ENCODE measurements at regions not wholly inside any gene's neighbourhood (a gene's known extent, or its start where the extent isn't known, plus 50 kb on each side); places are given as distances from the start of the nearest gene placed in this dataset.

GRCh38 chr6:1023229-1023628 lies 288.7 kb upstream of the FOXQ1 start:
- 30% methylated on average over 4 of the region's 4 CpGs for WGBS (ENCODE audit: insufficient coverage, insufficient replicate concordance, low lambda C conversion rate, missing lambda C conversion rate)
- POLR2A ChIA-PET = no interaction called here
- Histone ChIP-seq H3K36me3 (ENCODE audit: control insufficient read depth in 2 of 2, insufficient read depth in 2 of 2, low read length in 1 of 2) (no peaks in the 10 kb centered on the region), H3K4me2 (ENCODE audit: control insufficient read depth, insufficient read depth) (no peak overlapping the region), H3K9me3 (replicated peaks; ENCODE audit: control insufficient read depth, insufficient read depth, low read length) (no peaks in the 10 kb centered on the region; the same call in 2 of the 3 replicates), H3K9ac (ENCODE audit: control insufficient read depth, insufficient read depth, low read length) (no peak overlapping the region), H3K4me3 (no peak overlapping the region), H3K79me2 (ENCODE audit: control insufficient read depth, insufficient read depth, low read length) (no peaks in the 10 kb centered on the region), H3K4me1 (ENCODE audit: control insufficient read depth, insufficient read depth, low read length) (no peaks in the 10 kb centered on the region), H4K20me1 (ENCODE audit: control insufficient read depth, insufficient read depth) (no peaks in the 10 kb centered on the region), H2AFZ (ENCODE audit: control insufficient read depth, low read depth, low read length) (no peak overlapping the region), H3K27ac (ENCODE audit: control insufficient read depth, insufficient read depth) (no peak overlapping the region), H3K27me3 (replicated peaks in 1 of 2; ENCODE audit: control insufficient read depth in 2 of 2, insufficient read depth in 2 of 2, low read length in 1 of 2) (no peaks in the 10 kb centered on the region; a peak in 2 of 4 replicates)
- TF ChIP-seq NBN (IDR thresholded peaks at IDR 0.05) (no peak), IKZF2 (IDR thresholded peaks at IDR 0.05) (no peak), ETV6 (conservative IDR thresholded peaks at IDR 0.05 in 1 of 2, IDR thresholded peaks at IDR 0.05 in 1 of 2; ENCODE audit: borderline replicate concordance in 1 of 2, low read depth in 1 of 2) (no peak), TAF1 (IDR thresholded peaks at IDR 0.05; ENCODE audit: borderline replicate concordance, low read depth, low read length) (no peak), ZBTB40 (IDR thresholded peaks at IDR 0.05; ENCODE audit: borderline replicate concordance) (no peak), MTA2 (IDR thresholded peaks at IDR 0.05; ENCODE audit: low read depth) (no peak), ATF7 (IDR thresholded peaks at IDR 0.05; ENCODE audit: low read depth) (no peak), ZNF622 (IDR thresholded peaks at IDR 0.05) (no peak), NFIC (IDR thresholded peaks at IDR 0.05; ENCODE audit: low read depth, low read length) (no peak), ZBED1 (IDR thresholded peaks at IDR 0.05; ENCODE audit: borderline replicate concordance) (no peak), YBX1 (IDR thresholded peaks at IDR 0.05) (no peak)
- SMC1A ChIA-PET (ENCODE audit: uncharacterized antibody, unreplicated experiment) = no interaction called here
- intact Hi-C loops (cut with micrococcal nuclease; ENCODE audit: unreplicated experiment) = no loop called here
- in situ Hi-C loops (cut with MboI) = no loop called here
- CTCF ChIA-PET = interaction anchor here (1.0 kb wide), 1 partner anchor 8 kb away, joined by 4 read pairs; no protein-coding TSS in a partner anchor
- ATAC-seq (no peak), DNase-seq (ENCODE audit: low read depth, low spot score) (no peak), FAIRE-seq (no peak)
- RAD21 ChIA-PET (ENCODE audit: unreplicated experiment) = no interaction called here
- BruUV-seq (replicated peaks) = no TSS peak

Measured in GM12878 (cell line).